ENCODE measurements at regions not wholly inside any gene's neighbourhood (a gene's known extent, or its start where the extent isn't known, plus 50 kb on each side); places are given as distances from the start of the nearest gene placed in this dataset.
A peak's percentile ranks its signal among the peaks of the same experiment; 100 is the strongest.

DNA sequence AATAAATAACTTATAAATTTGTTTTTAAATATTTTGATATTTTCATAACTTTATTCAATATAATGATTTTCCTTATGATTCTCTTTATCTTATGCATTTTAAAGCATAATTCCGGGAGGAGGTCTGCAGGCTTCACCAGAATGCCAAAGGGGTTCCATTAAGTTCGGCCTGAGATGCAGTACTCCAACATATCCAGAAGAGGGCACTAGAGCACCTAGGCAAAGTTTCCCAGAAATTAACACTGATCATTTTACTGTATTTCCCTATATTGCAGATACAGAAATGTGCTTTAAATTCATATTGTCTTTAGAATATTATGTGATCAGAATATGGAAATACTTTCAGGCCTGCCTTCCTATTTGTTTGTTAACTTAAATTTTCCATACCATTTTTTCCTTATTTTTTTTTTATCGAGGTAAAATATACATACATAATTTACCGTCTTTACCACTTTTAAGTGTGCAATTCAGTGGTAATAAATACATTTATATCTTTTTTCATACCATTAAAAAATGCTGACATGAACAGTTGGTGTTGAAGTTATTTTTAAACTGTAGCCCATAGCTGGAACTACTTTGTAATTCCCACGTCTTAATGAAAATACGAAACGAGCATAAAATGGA, 58.9 kb upstream of the TM9SF2 start:
- TF ChIP-seq, protein P1, sequence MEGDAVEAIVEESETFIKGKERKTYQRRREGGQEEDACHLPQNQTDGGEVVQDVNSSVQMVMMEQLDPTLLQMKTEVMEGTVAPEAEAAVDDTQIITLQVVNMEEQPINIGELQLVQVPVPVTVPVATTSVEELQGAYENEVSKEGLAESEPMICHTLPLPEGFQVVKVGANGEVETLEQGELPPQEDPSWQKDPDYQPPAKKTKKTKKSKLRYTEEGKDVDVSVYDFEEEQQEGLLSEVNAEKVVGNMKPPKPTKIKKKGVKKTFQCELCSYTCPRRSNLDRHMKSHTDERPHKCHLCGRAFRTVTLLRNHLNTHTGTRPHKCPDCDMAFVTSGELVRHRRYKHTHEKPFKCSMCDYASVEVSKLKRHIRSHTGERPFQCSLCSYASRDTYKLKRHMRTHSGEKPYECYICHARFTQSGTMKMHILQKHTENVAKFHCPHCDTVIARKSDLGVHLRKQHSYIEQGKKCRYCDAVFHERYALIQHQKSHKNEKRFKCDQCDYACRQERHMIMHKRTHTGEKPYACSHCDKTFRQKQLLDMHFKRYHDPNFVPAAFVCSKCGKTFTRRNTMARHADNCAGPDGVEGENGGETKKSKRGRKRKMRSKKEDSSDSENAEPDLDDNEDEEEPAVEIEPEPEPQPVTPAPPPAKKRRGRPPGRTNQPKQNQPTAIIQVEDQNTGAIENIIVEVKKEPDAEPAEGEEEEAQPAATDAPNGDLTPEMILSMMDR (IDR thresholded peaks at IDR 0.05): peak; percentile 88
- TF ChIP-seq, protein P2, sequence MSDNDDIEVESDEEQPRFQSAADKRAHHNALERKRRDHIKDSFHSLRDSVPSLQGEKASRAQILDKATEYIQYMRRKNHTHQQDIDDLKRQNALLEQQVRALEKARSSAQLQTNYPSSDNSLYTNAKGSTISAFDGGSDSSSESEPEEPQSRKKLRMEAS (CRISPR knock-in tag; IDR thresholded peaks at IDR 0.05): no peak
- no peak for TF ChIP-seq NR1H2 (CRISPR knock-in tag; IDR thresholded peaks at IDR 0.05)

All from WTC11 (cell line).